Nephron progenitor cell (in vitro differentiated cells): ENCODE measurements at regions not wholly inside any gene's neighbourhood (a gene's known extent, or its start where the extent isn't known, plus 50 kb on each side); places are given as distances from the start of the nearest gene placed in this dataset.

ENCODE experiments used
- DNase-seq: peaks from one replicate; pipeline ENCODE4 v3.0.0; 2021
- H3K27ac Mint-ChIP-seq: 2 replicates; pipeline ENCODE4 v1.8.0; 2021; ENCODE audit warnings: mild to moderate bottlenecking, moderate library complexity, mixed read lengths
- H3K27me3 Mint-ChIP-seq: 2 replicates; pipeline ENCODE4 v1.8.0; 2021; ENCODE audit warnings: mild to moderate bottlenecking, low read depth, mixed read lengths; ENCODE audit not compliant: poor library complexity
- H3K36me3 Mint-ChIP-seq: 2 replicates; pipeline ENCODE4 v1.8.0; 2021; ENCODE audit warnings: low read depth, mixed read lengths
- H3K4me1 Mint-ChIP-seq: 2 replicates; pipeline ENCODE4 v1.8.0; 2021; ENCODE audit warnings: mixed read lengths
- H3K4me3 Mint-ChIP-seq: 2 replicates; pipeline ENCODE4 v1.8.0; 2021; ENCODE audit warnings: mild to moderate bottlenecking, moderate library complexity, mixed read lengths
- H3K9me3 Mint-ChIP-seq: 2 replicates; pipeline ENCODE4 v1.8.0; 2021; ENCODE audit warnings: mild to moderate bottlenecking, moderate library complexity, mixed read lengths
- TF ChIP-seq, protein P1 (sequence below): fragments of 200-600 bp; sonication (generic); IDR thresholded peaks from 2 replicates; pipeline ENCODE4 v1.5.0; 2021; ENCODE audit warnings: antibody characterized with exemption

- peaks cover 19% of the 10 kb centered on the region for H3K4me1 Mint-ChIP-seq
- H3K27me3 Mint-ChIP-seq, result peaks cover 5% of the 10 kb centered on the region
- no peak overlapping the region for H3K27ac Mint-ChIP-seq
- no peaks in the 10 kb centered on the region for H3K36me3 Mint-ChIP-seq
- H3K9me3 Mint-ChIP-seq, result no peaks in the 10 kb centered on the region
- TF ChIP-seq, protein P1, sequence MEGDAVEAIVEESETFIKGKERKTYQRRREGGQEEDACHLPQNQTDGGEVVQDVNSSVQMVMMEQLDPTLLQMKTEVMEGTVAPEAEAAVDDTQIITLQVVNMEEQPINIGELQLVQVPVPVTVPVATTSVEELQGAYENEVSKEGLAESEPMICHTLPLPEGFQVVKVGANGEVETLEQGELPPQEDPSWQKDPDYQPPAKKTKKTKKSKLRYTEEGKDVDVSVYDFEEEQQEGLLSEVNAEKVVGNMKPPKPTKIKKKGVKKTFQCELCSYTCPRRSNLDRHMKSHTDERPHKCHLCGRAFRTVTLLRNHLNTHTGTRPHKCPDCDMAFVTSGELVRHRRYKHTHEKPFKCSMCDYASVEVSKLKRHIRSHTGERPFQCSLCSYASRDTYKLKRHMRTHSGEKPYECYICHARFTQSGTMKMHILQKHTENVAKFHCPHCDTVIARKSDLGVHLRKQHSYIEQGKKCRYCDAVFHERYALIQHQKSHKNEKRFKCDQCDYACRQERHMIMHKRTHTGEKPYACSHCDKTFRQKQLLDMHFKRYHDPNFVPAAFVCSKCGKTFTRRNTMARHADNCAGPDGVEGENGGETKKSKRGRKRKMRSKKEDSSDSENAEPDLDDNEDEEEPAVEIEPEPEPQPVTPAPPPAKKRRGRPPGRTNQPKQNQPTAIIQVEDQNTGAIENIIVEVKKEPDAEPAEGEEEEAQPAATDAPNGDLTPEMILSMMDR, result no peak
- no peak overlapping the region for H3K4me3 Mint-ChIP-seq
- DNase-seq, result no peak
These were observed 312.1 kb upstream of the SHH start for GRCh38 chr7:156124356-156124755.

GRCh38 chr7:156123362-156123761 is 311.1 kb upstream of the SHH start:
- H3K36me3 Mint-ChIP-seq, result no peaks in the 10 kb centered on the region
- DNase-seq, result no peak
- no peak overlapping the region for H3K4me3 Mint-ChIP-seq
- TF ChIP-seq, protein P1, result no peak
- peaks cover 19% of the 10 kb centered on the region for H3K4me1 Mint-ChIP-seq
- no peaks in the 10 kb centered on the region for H3K27me3 Mint-ChIP-seq
- H3K27ac Mint-ChIP-seq, result no peak overlapping the region
- H3K9me3 Mint-ChIP-seq, result no peaks in the 10 kb centered on the region

GRCh38 chr7:156122752-156123354 is 310.6 kb upstream of the SHH start:
- Mint-ChIP-seq H3K4me3 (no peak overlapping the region), H3K4me1 (peaks cover 19% of the 10 kb centered on the region), H3K9me3 (no peaks in the 10 kb centered on the region), H3K36me3 (no peaks in the 10 kb centered on the region), H3K27ac (no peak overlapping the region), H3K27me3 (no peaks in the 10 kb centered on the region)
- no peak for DNase-seq
- TF ChIP-seq, protein P1, result no peak

GRCh38 chr7:156121956-156122355 is 309.7 kb upstream of the SHH start:
- H3K9me3 Mint-ChIP-seq, result no peaks in the 10 kb centered on the region
- no peak overlapping the region for H3K27ac Mint-ChIP-seq
- no peak overlapping the region for H3K4me3 Mint-ChIP-seq
- no peaks in the 10 kb centered on the region for H3K36me3 Mint-ChIP-seq
- H3K27me3 Mint-ChIP-seq, result no peaks in the 10 kb centered on the region
- DNase-seq, result no peak
- TF ChIP-seq, protein P1, result no peak
- peaks cover 13% of the 10 kb centered on the region for H3K4me1 Mint-ChIP-seq

DNA sequence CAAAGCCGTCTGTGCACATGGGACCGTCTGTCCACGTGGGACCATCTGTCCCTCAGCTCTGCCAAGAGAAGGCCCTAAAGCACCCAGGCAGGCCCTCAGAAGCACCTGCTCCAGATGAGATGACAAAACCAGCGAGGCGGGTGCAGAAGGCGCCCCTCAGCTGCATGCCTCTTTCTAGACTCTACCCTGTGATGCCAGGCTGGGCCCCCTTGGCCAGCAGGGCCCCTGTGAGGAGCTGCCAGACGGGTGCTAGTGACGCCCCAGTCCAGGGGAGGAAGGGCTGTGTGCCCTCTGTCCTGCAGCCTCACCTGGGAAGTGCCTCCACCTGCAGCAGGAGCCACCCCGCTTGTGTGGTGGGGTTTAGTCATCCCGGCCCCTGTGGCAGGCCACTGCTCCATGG is 309.2 kb upstream of the SHH start:
- no peaks in the 10 kb centered on the region for H3K27me3 Mint-ChIP-seq
- peaks cover 13% of the 10 kb centered on the region for H3K4me1 Mint-ChIP-seq
- no peak overlapping the region for H3K4me3 Mint-ChIP-seq
- TF ChIP-seq, protein P1, result no peak
- no peak overlapping the region for H3K27ac Mint-ChIP-seq
- H3K36me3 Mint-ChIP-seq, result no peaks in the 10 kb centered on the region
- no peaks in the 10 kb centered on the region for H3K9me3 Mint-ChIP-seq
- no peak for DNase-seq

DNA sequence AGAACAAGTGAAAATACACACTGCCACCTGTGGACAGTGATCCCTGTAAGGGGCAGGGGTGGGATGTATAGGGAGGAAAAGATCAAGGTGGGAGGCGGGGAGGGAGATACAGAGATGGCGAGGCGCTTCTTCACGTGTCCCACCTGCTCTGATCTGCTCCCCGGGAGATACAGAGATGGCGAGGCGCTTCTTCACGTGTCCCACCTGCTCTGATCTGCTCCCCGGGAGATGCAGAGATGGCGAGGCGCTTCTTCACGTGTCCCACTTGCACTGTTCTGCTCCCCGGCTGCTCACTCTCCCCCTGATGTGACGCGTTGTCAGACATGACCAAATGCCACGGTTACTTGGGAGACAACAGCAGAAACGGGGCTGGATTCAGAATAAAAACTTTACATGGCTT is 308.3 kb upstream of the SHH start:
- TF ChIP-seq, protein P1, result no peak
- no peak overlapping the region for H3K4me3 Mint-ChIP-seq
- DNase-seq, result no peak
- peaks cover 13% of the 10 kb centered on the region for H3K4me1 Mint-ChIP-seq
- H3K9me3 Mint-ChIP-seq, result no peaks in the 10 kb centered on the region
- H3K27ac Mint-ChIP-seq, result no peak overlapping the region
- H3K27me3 Mint-ChIP-seq, result no peaks in the 10 kb centered on the region
- H3K36me3 Mint-ChIP-seq, result no peaks in the 10 kb centered on the region
